Suprapubic skin (tissue), 4 donors: ENCODE measurements at regions not wholly inside any gene's neighbourhood (a gene's known extent, or its start where the extent isn't known, plus 50 kb on each side); places are given as distances from the start of the nearest gene placed in this dataset.

ENCODE experiments used
- DNase-seq, 2 donors: peaks; one replicate each; pipeline ENCODE4 v3.0.0-alpha.2; 2019; ENCODE audit warnings: low spot score in 2 of 2
- H3K27ac ChIP-seq: fragments of 200-600 bp; sonication (generic); one replicate; pipeline ENCODE4 v1.5.1; 2019
- H3K27me3 ChIP-seq: fragments of 200-600 bp; sonication (generic); one replicate; pipeline ENCODE4 v1.5.1; 2019
- H3K36me3 ChIP-seq: fragments of 200-600 bp; sonication (generic); one replicate; pipeline ENCODE4 v1.5.1; 2019
- H3K4me1 ChIP-seq: fragments of 200-600 bp; sonication (generic); one replicate; pipeline ENCODE4 v1.5.1; 2019
- H3K4me3 ChIP-seq: fragments of 200-600 bp; sonication (generic); one replicate; pipeline ENCODE4 v1.5.1; 2019; ENCODE audit warnings: mild to moderate bottlenecking
- H3K9me3 ChIP-seq: fragments of 200-600 bp; sonication (generic); one replicate; pipeline ENCODE4 v1.5.1; 2019
- CTCF ChIP-seq, 2 donors: fragments of 200-600 bp in 1 of 2; fragments of 450-650 bp in 1 of 2; sonication (generic) in 1 of 2; IDR thresholded peaks; one replicate each; pipeline ENCODE4 v1.5.1; 2016 to 2019; ENCODE audit warnings: antibody characterized with exemption in 2 of 2, mild to moderate bottlenecking in 1 of 2, moderate library complexity in 1 of 2
- EP300 ChIP-seq: sonication (generic); formaldehyde crosslinking; IDR thresholded peaks from one replicate; pipeline ENCODE4 v1.6.1; 2017; ENCODE audit warnings: antibody characterized with exemption
- POLR2A ChIP-seq, 2 donors: fragments of 450-650 bp; IDR thresholded peaks; one replicate each; pipeline ENCODE4 v1.6.1; 2017; ENCODE audit warnings: antibody characterized with exemption in 2 of 2, mild to moderate bottlenecking in 2 of 2, moderate library complexity in 2 of 2
- POLR2AphosphoS5 ChIP-seq, 3 donors: sonication (generic); formaldehyde crosslinking; IDR thresholded peaks; one replicate each; pipeline ENCODE4 v1.6.1; 2017; ENCODE audit warnings: antibody characterized with exemption in 3 of 3
- WGBS: methylation state at CpG from one replicate; pipeline ENCODE4 v1.1.5; 2018; 5-methylcytosine and 5-hydroxymethylcytosine counted together

- Histone ChIP-seq H3K9me3 (peaks cover 4% of the 10 kb centered on the region), H3K36me3 (no peaks in the 10 kb centered on the region), H3K27me3 (no peaks in the 10 kb centered on the region), H3K4me1 (no peaks in the 10 kb centered on the region), H3K4me3 (no peak overlapping the region), H3K27ac (no peak overlapping the region)
- TF ChIP-seq EP300 (no peak), CTCF (IDR thresholded peaks at IDR 0.05) (no peak), POLR2A (IDR thresholded peaks at IDR 0.05) (no peak), POLR2AphosphoS5 (IDR thresholded peaks at IDR 0.05) (no peak)
- DNase-seq: no peak
- 90% methylated on average over 6 of the region's 6 CpGs for WGBS
These were observed 436.4 kb upstream of the CDH4 start for GRCh38 chr20:60815656-60816055.

DNA sequence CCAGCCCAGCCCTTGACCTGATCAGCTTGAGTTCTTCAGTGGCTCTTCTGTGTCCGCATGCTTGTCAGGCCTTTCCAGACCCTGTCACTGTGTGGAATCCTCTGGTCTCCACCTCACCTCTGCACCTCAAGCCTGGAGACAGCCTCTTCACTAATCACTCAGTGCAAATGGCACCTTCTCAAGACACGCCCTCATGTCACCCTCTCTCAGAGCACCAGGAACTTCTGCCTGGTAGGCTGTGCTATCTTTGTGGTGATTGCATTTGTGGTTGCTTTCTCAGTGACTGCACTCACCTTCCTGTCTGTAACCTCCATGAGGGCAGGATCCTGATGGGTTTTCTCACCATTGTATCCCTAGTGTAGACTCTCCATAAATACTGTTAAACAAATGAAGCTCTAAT lies 435.2 kb upstream of the CDH4 start:
- no peak for DNase-seq
- Histone ChIP-seq H3K4me3 (no peak overlapping the region), H3K36me3 (no peaks in the 10 kb centered on the region), H3K4me1 (no peaks in the 10 kb centered on the region), H3K27ac (no peak overlapping the region), H3K9me3 (no peaks in the 10 kb centered on the region), H3K27me3 (peaks cover 6% of the 10 kb centered on the region)
- 95% methylated on average over 2 of the region's 2 CpGs for WGBS
- no peak for TF ChIP-seq CTCF (IDR thresholded peaks at IDR 0.05)
- TF ChIP-seq POLR2AphosphoS5 (IDR thresholded peaks at IDR 0.05): no peak
- TF ChIP-seq EP300: no peak
- no peak for TF ChIP-seq POLR2A (IDR thresholded peaks at IDR 0.05)

- DNase-seq: no peak
- H3K4me1 ChIP-seq: no peaks in the 10 kb centered on the region
- H3K9me3 ChIP-seq: no peaks in the 10 kb centered on the region
- H3K36me3 ChIP-seq: no peaks in the 10 kb centered on the region
- TF ChIP-seq EP300 (no peak), POLR2A (IDR thresholded peaks at IDR 0.05) (no peak), CTCF (IDR thresholded peaks at IDR 0.05) (no peak), POLR2AphosphoS5 (IDR thresholded peaks at IDR 0.05) (no peak)
- WGBS: 84% methylated on average over 4 of the region's 4 CpGs
- peaks cover 6% of the 10 kb centered on the region for H3K27me3 ChIP-seq
- H3K27ac ChIP-seq: no peak overlapping the region
- no peak overlapping the region for H3K4me3 ChIP-seq
These were observed 434.2 kb upstream of the CDH4 start for GRCh38 chr20:60817891-60818290.

- 61% methylated on average over 5 of the region's 5 CpGs for WGBS
- H3K27ac ChIP-seq: no peak overlapping the region
- H3K36me3 ChIP-seq: no peaks in the 10 kb centered on the region
- no peaks in the 10 kb centered on the region for H3K4me1 ChIP-seq
- peaks cover 9% of the 10 kb centered on the region for H3K27me3 ChIP-seq
- DNase-seq: no peak
- TF ChIP-seq POLR2A (IDR thresholded peaks at IDR 0.05) (no peak), CTCF (IDR thresholded peaks at IDR 0.05) (no peak), EP300 (no peak), POLR2AphosphoS5 (IDR thresholded peaks at IDR 0.05) (no peak)
- no peaks in the 10 kb centered on the region for H3K9me3 ChIP-seq
- no peak overlapping the region for H3K4me3 ChIP-seq
These were observed 432.6 kb upstream of the CDH4 start for GRCh38 chr20:60819511-60819910.

DNA sequence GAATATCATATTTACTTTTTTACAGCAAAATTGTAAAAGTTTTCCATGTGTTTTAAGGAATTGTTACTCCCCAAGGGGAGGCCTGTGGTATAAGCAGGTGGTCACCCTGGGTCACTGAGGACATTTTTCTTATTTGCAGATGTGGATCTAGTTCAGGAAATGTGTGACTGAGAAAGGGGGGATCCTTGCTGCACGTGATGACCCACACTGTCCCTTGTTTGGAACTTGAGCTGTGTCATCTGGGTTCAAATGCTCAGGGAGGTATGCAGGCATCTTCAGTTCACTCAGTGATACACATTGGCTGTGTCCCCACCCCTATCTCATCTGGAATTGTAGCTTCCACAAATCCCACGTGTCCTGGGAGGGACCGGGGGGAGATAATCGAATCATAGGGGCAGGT lies 431.9 kb upstream of the CDH4 start:
- WGBS: 63% methylated on average over 4 of the region's 4 CpGs

More for the DNA sequence above, 431.9 kb upstream of the CDH4 start:
- DNase-seq: no peak
- Histone ChIP-seq H3K36me3 (no peaks in the 10 kb centered on the region), H3K4me3 (no peak overlapping the region), H3K9me3 (no peaks in the 10 kb centered on the region), H3K27me3 (peaks cover 9% of the 10 kb centered on the region), H3K27ac (no peak overlapping the region), H3K4me1 (no peaks in the 10 kb centered on the region)
- TF ChIP-seq POLR2A (IDR thresholded peaks at IDR 0.05): no peak
- no peak for TF ChIP-seq POLR2AphosphoS5 (IDR thresholded peaks at IDR 0.05)
- TF ChIP-seq CTCF (IDR thresholded peaks at IDR 0.05): no peak
- TF ChIP-seq EP300: no peak
